Activated T-helper 17 cell treated with anti-CD3 and anti-CD28 coated beads, Interleukin-2, amount 50 U/mL, for 72 hours (primary cell): ENCODE measurements at regions not wholly inside any gene's neighbourhood (a gene's known extent, or its start where the extent isn't known, plus 50 kb on each side); places are given as distances from the start of the nearest gene placed in this dataset.
"Not testable (repeated sequence)": the region's sequence is repeated elsewhere in the genome, so short reads cannot be mapped to it uniquely, and the experiment has no call there.

Source experiments
- ATAC-seq: fragments of 150-1000 bp; cut with Tn5 transposase; replicated peaks from 2 replicates; pipeline ENCODE4 v1.10.0; 2021; ENCODE audit warnings: mild to moderate bottlenecking, moderate library complexity
- H3K27ac Mint-ChIP-seq: one replicate; pipeline ENCODE4 v1.8.0; 2022; ENCODE audit warnings: mixed read lengths
- H3K27me3 Mint-ChIP-seq: one replicate; pipeline ENCODE4 v1.8.0; 2022; ENCODE audit warnings: mixed read lengths
- H3K36me3 Mint-ChIP-seq: one replicate; pipeline ENCODE4 v1.8.0; 2022; ENCODE audit warnings: low read depth, mild to moderate bottlenecking, mixed read lengths
- H3K4me1 Mint-ChIP-seq: one replicate; pipeline ENCODE4 v1.8.0; 2022; ENCODE audit warnings: mixed read lengths
- H3K4me3 Mint-ChIP-seq: one replicate; pipeline ENCODE4 v1.8.0; 2022; ENCODE audit warnings: mild to moderate bottlenecking, mixed read lengths
- H3K9me3 Mint-ChIP-seq: one replicate; pipeline ENCODE4 v1.8.0; 2022; ENCODE audit warnings: mixed read lengths

- no peaks in the 10 kb centered on the region for H3K36me3 Mint-ChIP-seq
- no peaks in the 10 kb centered on the region for H3K4me1 Mint-ChIP-seq
- H3K9me3 Mint-ChIP-seq: no peaks in the 10 kb centered on the region
- H3K4me3 Mint-ChIP-seq: no peak overlapping the region
- ATAC-seq: no peak
- peaks cover 30% of the 10 kb centered on the region for H3K27me3 Mint-ChIP-seq
- H3K27ac Mint-ChIP-seq: no peak overlapping the region
Measured at GRCh38 chr9:71557310-71557709, 211.0 kb downstream of the CEMIP2 start.

DNA sequence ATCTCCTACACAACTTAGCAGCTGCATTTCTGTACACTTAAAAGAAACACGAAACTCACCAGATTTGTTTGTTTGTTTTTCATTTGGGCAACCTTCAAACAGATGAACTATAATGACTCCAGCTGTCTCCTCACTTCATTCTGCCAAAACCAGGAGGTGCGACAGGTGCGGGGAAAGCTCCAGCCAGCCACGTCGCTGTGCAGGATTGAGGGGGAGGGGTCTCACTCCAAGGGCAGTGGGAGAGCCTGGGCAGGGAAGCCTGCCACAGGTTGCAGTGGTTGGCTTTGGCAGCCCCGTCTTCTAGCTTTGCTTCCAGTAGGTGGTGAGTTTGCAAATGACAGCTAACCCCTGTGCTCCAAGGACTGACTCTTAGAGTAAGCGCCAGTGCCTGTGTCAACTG is 215.8 kb downstream of the CEMIP2 start:
- ATAC-seq: no peak
- H3K9me3 Mint-ChIP-seq: no peaks in the 10 kb centered on the region
- no peak overlapping the region for H3K4me3 Mint-ChIP-seq
- no peaks in the 10 kb centered on the region for H3K4me1 Mint-ChIP-seq
- H3K27me3 Mint-ChIP-seq: peaks cover 46% of the 10 kb centered on the region
- no peak overlapping the region for H3K27ac Mint-ChIP-seq
- H3K36me3 Mint-ChIP-seq: no peaks in the 10 kb centered on the region

GRCh38 chr9:71549023-71549422 is 219.3 kb downstream of the CEMIP2 start:
- H3K36me3 Mint-ChIP-seq: no peaks in the 10 kb centered on the region
- H3K4me1 Mint-ChIP-seq: no peaks in the 10 kb centered on the region
- ATAC-seq: no peak
- H3K9me3 Mint-ChIP-seq: no peaks in the 10 kb centered on the region
- no peak overlapping the region for H3K4me3 Mint-ChIP-seq
- H3K27ac Mint-ChIP-seq: no peak overlapping the region
- H3K27me3 Mint-ChIP-seq: peaks cover 38% of the 10 kb centered on the region

GRCh38 chr9:71544464-71544863 is 223.8 kb downstream of the CEMIP2 start:
- Mint-ChIP-seq H3K36me3 (no peaks in the 10 kb centered on the region), H3K27me3 (peaks cover 27% of the 10 kb centered on the region), H3K4me3 (no peak overlapping the region), H3K27ac (no peak overlapping the region), H3K9me3 (no peaks in the 10 kb centered on the region), H3K4me1 (no peaks in the 10 kb centered on the region)
- no peak for ATAC-seq

DNA sequence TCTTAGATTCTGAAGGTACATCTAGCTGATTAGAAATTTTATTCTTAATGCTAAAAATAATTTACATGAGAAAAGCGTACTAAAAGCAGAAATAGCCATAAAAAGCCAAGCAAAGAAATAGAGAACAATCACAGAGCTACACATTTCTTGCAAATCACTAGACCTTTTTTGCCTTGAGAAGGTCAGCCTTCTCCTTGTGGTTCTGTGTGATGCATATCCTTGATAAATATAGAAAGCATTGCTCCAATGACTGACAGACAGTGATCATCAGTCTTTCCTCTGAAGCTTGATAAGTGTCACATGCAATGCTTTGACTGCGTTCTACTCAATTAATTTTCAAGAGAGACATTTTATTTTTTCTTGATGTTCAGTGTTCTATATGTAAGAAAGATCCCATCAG is 226.9 kb downstream of the CEMIP2 start:
- Mint-ChIP-seq H3K4me3 (no peak overlapping the region), H3K4me1 (no peaks in the 10 kb centered on the region), H3K36me3 (no peaks in the 10 kb centered on the region), H3K9me3 (no peaks in the 10 kb centered on the region), H3K27ac (no peak overlapping the region), H3K27me3 (peaks cover 15% of the 10 kb centered on the region)
- ATAC-seq: no peak

GRCh38 chr9:71524996-71525580 is 243.2 kb downstream of the CEMIP2 start:
- Mint-ChIP-seq H3K27me3 (peaks cover 18% of the 10 kb centered on the region), H3K9me3 (no peaks in the 10 kb centered on the region), H3K4me3 (no peak overlapping the region), H3K27ac (no peak overlapping the region), H3K36me3 (no peaks in the 10 kb centered on the region), H3K4me1 (no peaks in the 10 kb centered on the region)
- no peak for ATAC-seq

- no peak for ATAC-seq
- H3K9me3 Mint-ChIP-seq: no peaks in the 10 kb centered on the region
- no peak overlapping the region for H3K4me3 Mint-ChIP-seq
- H3K36me3 Mint-ChIP-seq: no peaks in the 10 kb centered on the region
- H3K4me1 Mint-ChIP-seq: no peaks in the 10 kb centered on the region
- H3K27me3 Mint-ChIP-seq: peaks cover 18% of the 10 kb centered on the region
- H3K27ac Mint-ChIP-seq: no peak overlapping the region
Measured at GRCh38 chr9:71524516-71524915, 243.8 kb downstream of the CEMIP2 start.

- H3K27me3 Mint-ChIP-seq: peaks cover 12% of the 10 kb centered on the region
- H3K4me1 Mint-ChIP-seq: no peaks in the 10 kb centered on the region
- no peak for ATAC-seq
- H3K36me3 Mint-ChIP-seq: no peaks in the 10 kb centered on the region
- no peaks in the 10 kb centered on the region for H3K9me3 Mint-ChIP-seq
- H3K27ac Mint-ChIP-seq: no peak overlapping the region
- no peak overlapping the region for H3K4me3 Mint-ChIP-seq
Measured at GRCh38 chr9:71521132-71521531, 247.2 kb downstream of the CEMIP2 start.

GRCh38 chr9:71519098-71519696 is 249.1 kb downstream of the CEMIP2 start:
- no peaks in the 10 kb centered on the region for H3K9me3 Mint-ChIP-seq
- no peak overlapping the region for H3K27ac Mint-ChIP-seq
- no peaks in the 10 kb centered on the region for H3K36me3 Mint-ChIP-seq
- H3K4me1 Mint-ChIP-seq: no peaks in the 10 kb centered on the region
- no peak for ATAC-seq
- H3K4me3 Mint-ChIP-seq: no peak overlapping the region
- H3K27me3 Mint-ChIP-seq: peaks cover 17% of the 10 kb centered on the region

DNA sequence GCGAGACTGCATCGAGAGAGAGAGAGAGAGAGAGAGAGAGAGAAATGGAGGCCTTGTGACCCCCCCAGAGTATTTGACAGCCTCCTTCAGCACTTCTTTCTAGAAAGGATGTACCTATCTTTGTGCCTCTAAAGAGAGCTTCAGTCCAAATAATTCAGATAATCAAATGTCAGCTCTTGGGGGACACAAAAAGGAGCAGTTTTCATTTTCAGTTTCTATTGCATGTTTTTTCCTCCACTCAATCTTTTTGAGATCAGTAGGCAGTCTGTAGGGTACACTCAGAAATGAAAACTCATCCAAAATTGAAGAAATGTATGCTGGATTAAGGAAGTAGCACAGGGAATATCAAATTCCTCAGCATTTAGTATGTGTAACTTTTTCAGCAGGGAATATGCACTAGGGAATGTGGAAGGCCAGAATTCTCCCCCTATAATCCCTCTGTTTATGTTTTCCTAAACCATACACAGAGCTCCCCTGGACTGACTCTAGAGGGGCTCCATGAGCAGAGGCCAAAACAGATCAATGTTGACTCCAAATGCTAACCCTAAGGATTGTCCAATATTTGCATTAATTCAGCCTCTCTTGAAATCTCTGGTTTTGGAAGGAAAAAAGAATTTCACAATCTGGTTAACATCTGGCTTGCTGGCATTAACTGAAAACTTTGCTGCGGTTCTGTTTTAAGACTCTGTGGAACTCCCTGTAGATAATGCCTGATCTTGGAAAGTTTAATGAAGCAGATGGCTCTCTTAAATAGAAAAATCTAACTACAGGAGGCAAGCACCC is 250.1 kb downstream of the CEMIP2 start:
- H3K27me3 Mint-ChIP-seq: peaks cover 17% of the 10 kb centered on the region
- H3K36me3 Mint-ChIP-seq: no peaks in the 10 kb centered on the region
- no peaks in the 10 kb centered on the region for H3K9me3 Mint-ChIP-seq
- ATAC-seq: no peak
- no peak overlapping the region for H3K27ac Mint-ChIP-seq
- H3K4me1 Mint-ChIP-seq: no peaks in the 10 kb centered on the region
- H3K4me3 Mint-ChIP-seq: no peak overlapping the region

GRCh38 chr9:71515626-71516025 is 252.7 kb downstream of the CEMIP2 start:
- Mint-ChIP-seq H3K4me1 (no peaks in the 10 kb centered on the region), H3K36me3 (no peaks in the 10 kb centered on the region)
- ATAC-seq: no peak

GRCh38 chr9:71515107-71515506 is 253.2 kb downstream of the CEMIP2 start:
- H3K36me3 Mint-ChIP-seq: no peaks in the 10 kb centered on the region
- ATAC-seq: no peak

More at GRCh38 chr9:71515626-71516025, 252.7 kb downstream of the CEMIP2 start:
- Mint-ChIP-seq H3K27me3 (peaks cover 5% of the 10 kb centered on the region), H3K27ac (no peak overlapping the region), H3K4me3 (no peak overlapping the region), H3K9me3 (no peaks in the 10 kb centered on the region)

DNA sequence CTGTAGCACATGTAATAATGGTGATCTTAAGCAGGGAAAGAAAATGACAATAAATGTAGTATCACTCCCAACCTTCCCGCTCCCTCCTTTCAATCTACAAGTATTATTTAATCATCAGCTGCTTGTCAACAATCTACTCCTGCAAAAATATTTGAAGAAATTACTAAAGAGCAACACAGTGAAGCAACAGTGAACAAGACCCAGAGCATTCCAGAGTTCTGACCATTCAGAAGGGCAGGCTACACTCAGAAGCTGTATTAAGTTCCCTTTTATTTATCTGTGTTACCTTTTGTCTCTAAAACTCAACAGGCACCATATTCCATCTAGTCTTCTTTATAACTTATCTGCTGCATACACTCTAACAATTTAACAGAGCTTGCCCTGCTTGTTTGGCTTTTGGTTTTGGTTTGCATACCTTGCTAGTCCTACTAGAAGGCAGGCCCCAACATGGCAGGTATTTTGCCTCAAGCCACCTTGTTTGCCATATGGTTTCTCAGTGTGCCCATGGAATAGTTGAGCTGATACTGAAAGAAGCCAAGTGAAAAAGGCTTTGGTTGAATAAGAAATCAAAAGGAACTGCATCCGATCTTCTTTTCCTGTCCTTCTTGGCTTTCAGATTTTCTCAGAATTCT is 253.9 kb downstream of the CEMIP2 start:
- Mint-ChIP-seq H3K9me3 (no peaks in the 10 kb centered on the region), H3K4me1 (no peaks in the 10 kb centered on the region), H3K27me3 (peaks cover 5% of the 10 kb centered on the region), H3K36me3 (no peaks in the 10 kb centered on the region), H3K27ac (no peak overlapping the region), H3K4me3 (no peak overlapping the region)
- ATAC-seq: no peak

More at GRCh38 chr9:71515107-71515506, 253.2 kb downstream of the CEMIP2 start:
- no peaks in the 10 kb centered on the region for H3K9me3 Mint-ChIP-seq
- no peak overlapping the region for H3K4me3 Mint-ChIP-seq
- no peaks in the 10 kb centered on the region for H3K4me1 Mint-ChIP-seq
- H3K27ac Mint-ChIP-seq: no peak overlapping the region
- H3K27me3 Mint-ChIP-seq: peaks cover 5% of the 10 kb centered on the region

DNA sequence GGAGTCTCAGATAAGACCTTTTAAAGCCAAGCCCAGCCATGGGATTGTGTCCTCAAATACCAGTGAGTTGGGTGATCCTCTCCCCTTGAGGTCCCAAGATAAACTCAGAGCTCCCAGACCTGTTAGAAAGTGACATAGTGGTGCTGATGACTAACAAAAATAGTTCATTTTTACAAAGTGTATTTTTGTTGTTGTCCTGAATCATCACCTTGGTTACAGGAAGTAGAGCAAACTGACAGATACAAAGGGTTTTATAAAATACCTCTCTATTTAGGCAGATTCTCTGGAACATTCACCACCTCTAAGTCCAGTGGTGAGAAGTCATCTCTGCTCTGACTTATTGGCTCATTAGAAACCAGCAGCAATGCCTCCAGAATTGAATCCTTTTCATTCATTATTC is 259.3 kb downstream of the CEMIP2 start:
- ATAC-seq: peak; percentile 72
- Mint-ChIP-seq H3K9me3 (no peaks in the 10 kb centered on the region), H3K36me3 (no peaks in the 10 kb centered on the region), H3K4me3 (no peak overlapping the region), H3K4me1 (no peaks in the 10 kb centered on the region), H3K27me3 (peaks cover 4% of the 10 kb centered on the region), H3K27ac (no peak overlapping the region)

DNA sequence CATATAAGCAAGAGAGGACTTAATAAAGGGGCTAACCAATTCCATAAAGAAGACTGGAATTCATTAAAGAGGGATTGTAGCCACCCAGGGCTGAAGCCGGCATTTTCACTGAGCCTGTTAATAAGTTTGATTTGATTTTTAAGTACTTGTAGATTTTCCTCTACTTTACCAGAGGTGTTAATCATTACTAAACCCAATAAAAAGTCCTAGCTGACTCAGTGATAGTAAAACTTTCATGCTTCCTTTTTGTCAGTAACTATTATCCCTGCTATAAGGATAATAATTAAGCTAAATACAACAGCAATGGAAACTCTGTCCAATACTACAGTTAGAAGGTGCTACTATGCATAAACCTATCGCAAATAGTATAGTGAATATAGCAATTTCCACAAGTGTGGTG is 260.2 kb downstream of the CEMIP2 start:
- not testable (repeated sequence) for H3K27me3 Mint-ChIP-seq, H3K4me3 Mint-ChIP-seq, H3K4me1 Mint-ChIP-seq, ATAC-seq, H3K9me3 Mint-ChIP-seq, H3K36me3 Mint-ChIP-seq, H3K27ac Mint-ChIP-seq
